ENCODE measurements at regions not wholly inside any gene's neighbourhood (a gene's known extent, or its start where the extent isn't known, plus 50 kb on each side); places are given as distances from the start of the nearest gene placed in this dataset.
"Not testable (repeated sequence)": the region's sequence is repeated elsewhere in the genome, so short reads cannot be mapped to it uniquely, and the experiment has no call there.

- ATAC-seq; H3K4me3 ChIP-seq; intact Hi-C loops (cut with DNase I, micrococcal nuclease); DNase-seq; H3K36me3 ChIP-seq (ENCODE audit: low read depth); H3K9me3 ChIP-seq; H3K4me1 ChIP-seq (ENCODE audit: low read depth): not testable (repeated sequence)
Measured at GRCh38 chr10:11403646-11404045, 207.8 kb downstream of the USP6NL start.

GRCh38 chr10:11403116-11403515 is 208.3 kb downstream of the USP6NL start:
- peak in 2 of 3 donors; percentile 40 to 66 for DNase-seq

GRCh38 chr10:11402392-11402791 is 209.1 kb downstream of the USP6NL start:
- Histone ChIP-seq H3K4me1 (ENCODE audit: low read depth) (no peaks in the 10 kb centered on the region), H3K36me3 (ENCODE audit: low read depth) (no peaks in the 10 kb centered on the region), H3K9me3 (no peaks in the 10 kb centered on the region), H3K4me3 (no peak overlapping the region)
- intact Hi-C loops (cut with DNase I, micrococcal nuclease) = no loop called here
- TF ChIP-seq CTCF (IDR thresholded peaks at IDR 0.05) = no peak
- DNase-seq (no peak), ATAC-seq (no peak)

More at GRCh38 chr10:11403116-11403515, 208.3 kb downstream of the USP6NL start:
- no peaks in the 10 kb centered on the region for H3K9me3 ChIP-seq
- intact Hi-C loops (cut with DNase I, micrococcal nuclease) = no loop called here
- ATAC-seq = peak; percentile 86
- TF ChIP-seq CTCF (IDR thresholded peaks at IDR 0.05) = no peak
- H3K36me3 ChIP-seq (ENCODE audit: low read depth) = no peaks in the 10 kb centered on the region
- no peaks in the 10 kb centered on the region for H3K4me1 ChIP-seq (ENCODE audit: low read depth)
- H3K4me3 ChIP-seq = no peak overlapping the region

GRCh38 chr10:11401264-11402235 is 209.9 kb downstream of the USP6NL start:
- Histone ChIP-seq H3K4me3 (no peak overlapping the region), H3K9me3 (no peaks in the 10 kb centered on the region), H3K4me1 (ENCODE audit: low read depth) (no peaks in the 10 kb centered on the region), H3K36me3 (ENCODE audit: low read depth) (no peaks in the 10 kb centered on the region)
- peak; percentile 31 for ATAC-seq
- intact Hi-C loops (cut with DNase I, micrococcal nuclease) = no loop called here
- TF ChIP-seq CTCF (IDR thresholded peaks at IDR 0.05) = no peak
- no peak for DNase-seq

GRCh38 chr10:11397980-11398580 is 213.4 kb downstream of the USP6NL start:
- Histone ChIP-seq H3K4me1 (ENCODE audit: low read depth) (no peaks in the 10 kb centered on the region), H3K4me3 (no peak overlapping the region), H3K36me3 (ENCODE audit: low read depth) (no peaks in the 10 kb centered on the region), H3K9me3 (no peaks in the 10 kb centered on the region)
- DNase-seq (no peak), ATAC-seq (no peak)
- intact Hi-C loops (cut with DNase I, micrococcal nuclease) = no loop called here
- TF ChIP-seq CTCF (IDR thresholded peaks at IDR 0.05) = no peak

Measured in mucosa of descending colon (tissue), 3 donors.